ENCODE measurements at regions not wholly inside any gene's neighbourhood (a gene's known extent, or its start where the extent isn't known, plus 50 kb on each side); places are given as distances from the start of the nearest gene placed in this dataset.
"Not testable (repeated sequence)": the region's sequence is repeated elsewhere in the genome, so short reads cannot be mapped to it uniquely, and the experiment has no call there.

GRCh38 chr20:61100489-61100888 lies 151.6 kb upstream of the CDH4 start:
- H3K27ac ChIP-seq, result no peak overlapping the region
- no peaks in the 10 kb centered on the region for H3K79me2 ChIP-seq (ENCODE audit: low read depth)
- no peak overlapping the region for H2AFZ ChIP-seq (replicated peaks)
- H3K4me2 ChIP-seq, result no peak overlapping the region
- TF ChIP-seq CTCF (IDR thresholded peaks at IDR 0.05) (no peak), EZH2phosphoT487 (IDR thresholded peaks at IDR 0.05) (no peak), EZH2 (IDR thresholded peaks at IDR 0.05) (no peak)
- no peaks in the 10 kb centered on the region for H3K36me3 Mint-ChIP-seq
- H3K4me3 Mint-ChIP-seq, result no peak overlapping the region
- H3K9ac ChIP-seq, result no peak overlapping the region
- peaks cover 11% of the 10 kb centered on the region for H3K4me1 Mint-ChIP-seq
- no peak overlapping the region for H3K4me3 ChIP-seq
- DNase-seq (ENCODE audit: low spot score), result no peak
- H3K36me3 ChIP-seq, result no peaks in the 10 kb centered on the region
- peak overlapping the region; percentile 34 for H3K27ac Mint-ChIP-seq
- H3K9me3 Mint-ChIP-seq, result peaks cover 8% of the 10 kb centered on the region
- no peaks in the 10 kb centered on the region for H3K9me3 ChIP-seq (ENCODE audit: low read depth)
- peaks cover 4% of the 10 kb centered on the region for H3K27me3 Mint-ChIP-seq (ENCODE audit: insufficient read depth, low read depth)
- H3K27me3 ChIP-seq, result peaks cover 38% of the 10 kb centered on the region
- H3F3A ChIP-seq (ENCODE audit: low read depth), result no peaks in the 10 kb centered on the region
- peaks cover 3% of the 10 kb centered on the region for H3K4me1 ChIP-seq
- H4K20me1 ChIP-seq (ENCODE audit: low read depth), result no peaks in the 10 kb centered on the region

- not testable (repeated sequence) for DNase-seq (ENCODE audit: low spot score); H3K36me3 Mint-ChIP-seq; H3K4me2 ChIP-seq; H3K4me3 ChIP-seq; H4K20me1 ChIP-seq (ENCODE audit: low read depth); H3K27ac Mint-ChIP-seq; H3K9me3 ChIP-seq (ENCODE audit: low read depth); H3K9me3 Mint-ChIP-seq; H3K36me3 ChIP-seq; H3K27me3 Mint-ChIP-seq (ENCODE audit: insufficient read depth, low read depth); H3K4me3 Mint-ChIP-seq; H3K9ac ChIP-seq; H3K79me2 ChIP-seq (ENCODE audit: low read depth); H3F3A ChIP-seq (ENCODE audit: low read depth); H3K27ac ChIP-seq; H2AFZ ChIP-seq (replicated peaks)
- H3K4me1 Mint-ChIP-seq, result peaks cover 18% of the 10 kb centered on the region
- H3K27me3 ChIP-seq, result peaks cover 38% of the 10 kb centered on the region
- peaks cover 11% of the 10 kb centered on the region for H3K4me1 ChIP-seq
These were observed 150.7 kb upstream of the CDH4 start for GRCh38 chr20:61101321-61101720.

- H3K4me3 ChIP-seq, result no peak overlapping the region
- Mint-ChIP-seq H3K4me3 (no peak overlapping the region), H3K27me3 (ENCODE audit: insufficient read depth, low read depth) (peaks cover 9% of the 10 kb centered on the region), H3K36me3 (no peaks in the 10 kb centered on the region), H3K9me3 (peaks cover 2% of the 10 kb centered on the region), H3K4me1 (peaks cover 22% of the 10 kb centered on the region), H3K27ac (no peak overlapping the region)
- H3K79me2 ChIP-seq (ENCODE audit: low read depth), result no peaks in the 10 kb centered on the region
- TF ChIP-seq EZH2 (IDR thresholded peaks at IDR 0.05) (no peak), EZH2phosphoT487 (IDR thresholded peaks at IDR 0.05) (no peak), CTCF (IDR thresholded peaks at IDR 0.05) (no peak)
- H3K36me3 ChIP-seq, result no peaks in the 10 kb centered on the region
- no peak overlapping the region for H3K27ac ChIP-seq
- H3K9ac ChIP-seq, result no peak overlapping the region
- H4K20me1 ChIP-seq (ENCODE audit: low read depth), result no peaks in the 10 kb centered on the region
- no peak overlapping the region for H2AFZ ChIP-seq (replicated peaks)
- H3K27me3 ChIP-seq, result peaks cover 21% of the 10 kb centered on the region
- H3K4me1 ChIP-seq, result peaks cover 11% of the 10 kb centered on the region
- no peak for DNase-seq (ENCODE audit: low spot score)
- no peaks in the 10 kb centered on the region for H3F3A ChIP-seq (ENCODE audit: low read depth)
- H3K9me3 ChIP-seq (ENCODE audit: low read depth), result no peaks in the 10 kb centered on the region
- H3K4me2 ChIP-seq, result no peak overlapping the region
These were observed 147.8 kb upstream of the CDH4 start for GRCh38 chr20:61104232-61104631.

- H3K27ac ChIP-seq, result no peak overlapping the region
- H3K4me1 ChIP-seq, result peaks cover 11% of the 10 kb centered on the region
- Mint-ChIP-seq H3K4me3 (no peak overlapping the region), H3K4me1 (peaks cover 15% of the 10 kb centered on the region), H3K36me3 (no peaks in the 10 kb centered on the region), H3K27ac (no peak overlapping the region), H3K9me3 (peaks cover 2% of the 10 kb centered on the region), H3K27me3 (ENCODE audit: insufficient read depth, low read depth) (peaks cover 9% of the 10 kb centered on the region)
- H2AFZ ChIP-seq (replicated peaks), result no peak overlapping the region
- no peaks in the 10 kb centered on the region for H3K79me2 ChIP-seq (ENCODE audit: low read depth)
- no peak overlapping the region for H3K9ac ChIP-seq
- TF ChIP-seq EZH2 (IDR thresholded peaks at IDR 0.05), result no peak
- no peak for TF ChIP-seq EZH2phosphoT487 (IDR thresholded peaks at IDR 0.05)
- TF ChIP-seq CTCF (IDR thresholded peaks at IDR 0.05), result no peak
- H3F3A ChIP-seq (ENCODE audit: low read depth), result no peaks in the 10 kb centered on the region
- no peak overlapping the region for H3K4me2 ChIP-seq
- no peak overlapping the region for H3K4me3 ChIP-seq
- no peaks in the 10 kb centered on the region for H3K9me3 ChIP-seq (ENCODE audit: low read depth)
- no peaks in the 10 kb centered on the region for H4K20me1 ChIP-seq (ENCODE audit: low read depth)
- no peaks in the 10 kb centered on the region for H3K36me3 ChIP-seq
- DNase-seq (ENCODE audit: low spot score), result no peak
- peaks cover 17% of the 10 kb centered on the region for H3K27me3 ChIP-seq
These were observed 146.7 kb upstream of the CDH4 start for GRCh38 chr20:61105395-61105794.
